ENCODE measurements at regions not wholly inside any gene's neighbourhood (a gene's known extent, or its start where the extent isn't known, plus 50 kb on each side); places are given as distances from the start of the nearest gene placed in this dataset.
A peak's percentile ranks its signal among the peaks of the same experiment; 100 is the strongest.

- no peak for TF ChIP-seq POLR2AphosphoS2 (IDR thresholded peaks at IDR 0.05; ENCODE audit: low read depth, low read length)
- TF ChIP-seq, protein P1, sequence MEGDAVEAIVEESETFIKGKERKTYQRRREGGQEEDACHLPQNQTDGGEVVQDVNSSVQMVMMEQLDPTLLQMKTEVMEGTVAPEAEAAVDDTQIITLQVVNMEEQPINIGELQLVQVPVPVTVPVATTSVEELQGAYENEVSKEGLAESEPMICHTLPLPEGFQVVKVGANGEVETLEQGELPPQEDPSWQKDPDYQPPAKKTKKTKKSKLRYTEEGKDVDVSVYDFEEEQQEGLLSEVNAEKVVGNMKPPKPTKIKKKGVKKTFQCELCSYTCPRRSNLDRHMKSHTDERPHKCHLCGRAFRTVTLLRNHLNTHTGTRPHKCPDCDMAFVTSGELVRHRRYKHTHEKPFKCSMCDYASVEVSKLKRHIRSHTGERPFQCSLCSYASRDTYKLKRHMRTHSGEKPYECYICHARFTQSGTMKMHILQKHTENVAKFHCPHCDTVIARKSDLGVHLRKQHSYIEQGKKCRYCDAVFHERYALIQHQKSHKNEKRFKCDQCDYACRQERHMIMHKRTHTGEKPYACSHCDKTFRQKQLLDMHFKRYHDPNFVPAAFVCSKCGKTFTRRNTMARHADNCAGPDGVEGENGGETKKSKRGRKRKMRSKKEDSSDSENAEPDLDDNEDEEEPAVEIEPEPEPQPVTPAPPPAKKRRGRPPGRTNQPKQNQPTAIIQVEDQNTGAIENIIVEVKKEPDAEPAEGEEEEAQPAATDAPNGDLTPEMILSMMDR (IDR thresholded peaks at IDR 0.05 in 2 of 3, conservative IDR thresholded peaks at IDR 0.05 in 1 of 3; ENCODE audit: control insufficient read depth in 2 of 3, extremely low read depth in 1 of 3, insufficient read depth in 1 of 3, low read depth in 3 of 3, low read length in 3 of 3): no peak
- no peak for TF ChIP-seq RCOR1 (conservative IDR thresholded peaks at IDR 0.05; ENCODE audit: low read depth, low read length)
- TF ChIP-seq BHLHE40 (IDR thresholded peaks at IDR 0.05; ENCODE audit: borderline replicate concordance in 1 of 2, low read depth in 2 of 2, low read length in 1 of 2): peak in 1 of 2 experiments; percentile 13; a peak in 1 of 4 replicates
- TF ChIP-seq SUZ12 (IDR thresholded peaks at IDR 0.05; ENCODE audit: unreplicated experiment): no peak
- TF ChIP-seq SREBF2 (IDR thresholded peaks at IDR 0.05; ENCODE audit: low read length): no peak
These were observed 127.6 kb downstream of the XCL2 start for GRCh38 chr1:168416220-168416619.

Data from GM12878 (cell line).